ENCODE measurements at regions not wholly inside any gene's neighbourhood (a gene's known extent, or its start where the extent isn't known, plus 50 kb on each side); places are given as distances from the start of the nearest gene placed in this dataset.

- DNase-seq (ENCODE audit: low read depth, low spot score), result no peak
- H3K4me3 ChIP-seq (ENCODE audit: low read depth, low read length), result no peak overlapping the region
- no peak for TF ChIP-seq CTCF (IDR thresholded peaks at IDR 0.05; ENCODE audit: low read depth, low read length)
- in situ Hi-C loops (cut with HindIII; ENCODE audit: low sequenced_read_pairs), result no loop called here
Observed at GRCh38 chr1:113265196-113265595, 125.1 kb upstream of the MAGI3 start.

DNA sequence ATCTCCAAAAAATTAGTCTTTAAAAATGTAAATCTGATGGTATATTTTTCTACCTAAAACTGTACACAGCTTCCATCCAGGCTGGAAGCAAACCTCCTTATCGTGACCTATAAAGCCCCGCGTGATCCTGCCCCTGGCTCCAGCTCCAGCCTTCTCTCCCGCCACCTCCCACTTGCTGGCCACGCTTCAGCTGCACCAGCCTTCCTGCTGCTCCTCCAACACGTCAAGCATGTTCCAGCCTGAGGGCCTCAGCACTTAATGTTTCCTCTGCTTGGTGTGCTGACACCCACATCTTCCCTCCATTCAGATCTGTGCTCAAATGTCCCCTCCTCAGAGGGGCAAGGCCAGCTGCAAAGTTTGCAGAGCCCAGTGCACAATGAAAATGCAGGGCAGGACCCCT, 123.5 kb upstream of the MAGI3 start:
- H3K4me3 ChIP-seq (ENCODE audit: low read depth, low read length), result no peak overlapping the region
- in situ Hi-C loops (cut with HindIII; ENCODE audit: low sequenced_read_pairs), result no loop called here
- no peak for TF ChIP-seq CTCF (IDR thresholded peaks at IDR 0.05; ENCODE audit: low read depth, low read length)
- DNase-seq (ENCODE audit: low read depth, low spot score), result no peak

DNA sequence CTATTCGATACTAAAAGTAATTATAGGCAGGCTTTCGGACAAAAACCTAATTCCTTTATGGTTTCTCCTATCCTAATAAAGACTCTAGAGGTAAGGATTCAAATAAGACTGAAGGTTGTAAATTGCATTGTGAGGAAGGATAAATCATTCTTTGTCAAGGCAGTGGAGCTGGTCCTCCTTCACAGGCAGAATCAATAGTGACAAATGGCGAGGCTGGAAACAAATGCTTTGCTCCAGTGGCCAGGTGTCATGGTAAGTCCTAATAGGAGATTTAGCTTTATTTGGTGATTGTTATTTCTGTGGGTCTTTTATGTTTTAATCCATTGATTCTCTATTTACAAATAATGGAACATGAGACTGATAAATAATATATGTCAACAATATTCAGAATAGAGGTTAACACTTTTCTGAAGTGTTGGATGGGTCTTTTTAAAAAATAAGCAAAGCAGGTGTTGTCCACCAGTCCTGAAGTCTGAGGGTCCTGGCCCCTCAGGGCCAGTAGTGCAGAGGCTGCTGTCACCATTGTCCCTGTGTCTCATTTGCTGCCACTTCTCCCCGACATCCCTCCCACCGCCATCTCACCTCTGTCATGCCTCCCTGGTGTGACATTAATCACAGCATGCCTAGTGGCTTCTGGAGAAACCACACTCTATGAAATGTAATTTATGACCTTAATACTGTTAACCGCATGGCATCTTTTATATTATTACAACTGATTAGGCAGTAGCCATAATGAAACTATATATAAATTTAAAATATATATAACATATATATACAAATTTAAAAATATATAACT, 120.9 kb upstream of the MAGI3 start:
- TF ChIP-seq CTCF (IDR thresholded peaks at IDR 0.05; ENCODE audit: low read depth, low read length), result no peak
- no peak for DNase-seq (ENCODE audit: low read depth, low spot score)
- in situ Hi-C loops (cut with HindIII; ENCODE audit: low sequenced_read_pairs), result no loop called here
- no peak overlapping the region for H3K4me3 ChIP-seq (ENCODE audit: low read depth, low read length)

DNA sequence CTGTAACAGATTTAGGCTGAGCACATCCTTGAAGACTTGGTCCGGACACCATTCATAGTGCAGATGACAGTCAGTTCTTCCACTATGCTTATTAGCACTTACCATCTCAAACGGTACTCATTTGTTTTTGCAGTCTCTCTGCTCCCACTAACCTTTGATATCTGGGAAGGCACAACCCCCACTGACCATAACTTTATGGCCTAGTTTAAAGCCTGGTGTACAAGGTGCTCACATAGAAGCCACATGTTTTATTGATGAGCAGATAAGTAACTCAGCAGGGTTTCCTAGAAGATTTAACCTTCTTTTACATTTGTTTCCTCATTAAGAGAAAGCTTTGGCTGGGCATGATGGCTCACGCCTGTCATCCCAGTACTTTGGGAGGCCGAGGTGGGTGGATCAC, 119.3 kb upstream of the MAGI3 start:
- no peak for DNase-seq (ENCODE audit: low read depth, low spot score)
- in situ Hi-C loops (cut with HindIII; ENCODE audit: low sequenced_read_pairs), result no loop called here
- no peak overlapping the region for H3K4me3 ChIP-seq (ENCODE audit: low read depth, low read length)
- TF ChIP-seq CTCF (IDR thresholded peaks at IDR 0.05; ENCODE audit: low read depth, low read length), result no peak

- in situ Hi-C loops (cut with HindIII; ENCODE audit: low sequenced_read_pairs), result no loop called here
- no peak overlapping the region for H3K4me3 ChIP-seq (ENCODE audit: low read depth, low read length)
- no peak for DNase-seq (ENCODE audit: low read depth, low spot score)
- no peak for TF ChIP-seq CTCF (IDR thresholded peaks at IDR 0.05; ENCODE audit: low read depth, low read length)
Observed at GRCh38 chr1:113275083-113275482, 115.2 kb upstream of the MAGI3 start.

- in situ Hi-C loops (cut with HindIII; ENCODE audit: low sequenced_read_pairs), result no loop called here
- H3K4me3 ChIP-seq (ENCODE audit: low read depth, low read length), result no peak overlapping the region
- DNase-seq (ENCODE audit: low read depth, low spot score), result no peak
- no peak for TF ChIP-seq CTCF (IDR thresholded peaks at IDR 0.05; ENCODE audit: low read depth, low read length)
Observed at GRCh38 chr1:113275691-113276090, 114.6 kb upstream of the MAGI3 start.

All from astrocyte of the spinal cord (primary cell).